HG02678 (cell line): ENCODE measurements at regions not wholly inside any gene's neighbourhood (a gene's known extent, or its start where the extent isn't known, plus 50 kb on each side); places are given as distances from the start of the nearest gene placed in this dataset.

Experiments used
- ATAC-seq: cut with Tn5 transposase; IDR thresholded peaks from one replicate; pipeline ENCODE4 v1.9.1; 2021; ENCODE audit warnings: mild to moderate bottlenecking, moderate library complexity; ENCODE audit not compliant: unreplicated experiment

- no peak for ATAC-seq
These were observed 54.8 kb downstream of the RTP5 start for GRCh38 chr2:241924069-241924908.

DNA sequence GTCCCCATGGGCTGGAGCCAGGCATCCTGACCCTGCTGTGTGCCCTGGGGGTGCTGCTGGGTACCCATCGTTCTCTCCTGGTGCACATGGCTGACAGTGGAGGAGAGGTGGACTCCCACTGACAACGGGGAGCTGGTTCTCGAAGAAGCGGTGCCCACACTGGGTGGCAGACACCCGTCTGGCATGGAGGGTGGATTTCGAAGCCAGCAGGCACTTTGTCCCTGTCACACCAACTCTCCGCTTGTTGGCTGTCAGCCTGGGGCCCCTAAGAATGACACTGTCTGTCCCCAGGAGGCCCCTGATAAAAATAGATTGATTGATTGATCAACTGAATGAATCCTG lies 55.4 kb downstream of the RTP5 start:
- no peak for ATAC-seq

DNA sequence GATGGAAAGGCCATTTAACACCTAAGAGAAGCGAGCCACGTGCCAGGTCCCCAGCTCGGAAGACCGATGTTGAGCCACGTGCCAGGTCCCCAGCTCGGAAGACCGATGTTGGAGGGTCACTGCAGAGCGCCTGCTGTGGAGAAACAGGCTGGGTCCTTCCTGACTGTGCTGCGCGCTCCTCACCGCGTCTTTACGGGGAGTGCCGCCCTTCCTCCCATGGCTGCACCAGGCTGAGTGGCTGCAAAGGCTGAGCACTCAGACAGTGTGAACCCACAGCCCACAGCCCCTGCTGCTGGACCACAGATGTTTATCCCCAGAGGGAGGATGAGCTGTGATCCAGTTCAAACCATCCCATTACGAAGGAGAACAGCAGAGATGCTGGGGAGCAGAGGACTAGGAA lies 55.7 kb downstream of the RTP5 start:
- no peak for ATAC-seq

GRCh38 chr2:241925821-241926441 lies 56.4 kb downstream of the RTP5 start:
- ATAC-seq, result no peak

- ATAC-seq, result no peak
These were observed 57.2 kb downstream of the RTP5 start for GRCh38 chr2:241926541-241927311.

GRCh38 chr2:241929551-241930490 lies 60.3 kb downstream of the RTP5 start:
- no peak for ATAC-seq

DNA sequence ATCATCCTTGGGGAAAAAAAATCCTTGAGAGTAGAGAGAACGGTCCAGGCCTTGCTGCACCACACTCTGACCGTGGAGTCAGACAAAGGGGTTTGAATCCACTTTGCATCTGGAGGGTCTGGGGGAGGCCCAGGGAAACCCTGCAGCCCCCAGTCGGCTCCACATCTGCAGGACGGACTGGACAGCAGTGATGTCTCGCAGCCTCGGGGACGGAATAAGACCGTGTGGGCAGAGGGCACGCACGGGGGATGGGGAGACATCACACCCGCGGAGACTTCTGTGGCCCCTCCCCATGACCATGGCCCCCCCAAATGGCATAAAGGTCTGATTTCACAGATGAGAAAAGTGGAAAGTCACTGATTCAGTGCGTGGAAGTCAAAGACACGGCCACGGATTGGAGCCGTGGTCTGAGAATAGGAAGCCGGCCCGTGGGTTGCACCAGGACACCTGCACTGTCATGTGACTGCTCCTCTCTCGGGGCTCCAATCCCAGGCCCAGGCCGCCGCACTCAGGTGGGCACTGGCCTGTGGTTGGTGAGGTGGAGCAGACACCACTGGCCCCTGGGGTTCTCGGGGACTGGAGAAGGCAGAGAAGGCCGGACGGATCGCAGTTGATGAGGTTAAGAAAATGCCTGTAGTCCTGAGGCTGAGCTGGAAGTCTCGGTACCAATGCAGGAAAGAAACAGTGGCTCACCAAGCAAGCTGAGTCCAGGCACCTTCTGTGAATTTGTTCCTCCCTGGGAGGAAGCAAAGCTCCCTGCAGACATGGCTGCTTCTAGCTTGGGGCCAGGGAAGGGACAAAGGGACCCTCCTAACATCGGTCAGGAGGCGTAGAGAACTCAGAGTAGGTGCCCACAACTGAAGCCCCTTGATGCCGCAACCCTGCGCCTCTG lies 61.8 kb downstream of the RTP5 start:
- no peak for ATAC-seq

- ATAC-seq, result no peak
These were observed 62.7 kb downstream of the RTP5 start for GRCh38 chr2:241931976-241932898.

DNA sequence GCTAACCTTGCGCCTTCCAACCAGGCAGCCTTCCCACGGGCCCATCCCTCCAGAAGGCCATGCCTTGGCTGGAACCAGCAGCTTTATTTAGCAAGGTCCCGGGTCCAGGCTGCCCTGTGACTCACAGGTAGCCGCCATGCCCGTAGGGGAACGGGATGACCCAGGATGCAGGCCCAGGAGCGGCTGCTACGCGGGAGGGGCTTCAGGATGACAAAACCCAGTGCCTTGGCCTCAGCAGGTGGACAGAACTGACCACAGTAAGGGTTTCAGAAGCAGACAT lies 63.3 kb downstream of the RTP5 start:
- ATAC-seq, result no peak

DNA sequence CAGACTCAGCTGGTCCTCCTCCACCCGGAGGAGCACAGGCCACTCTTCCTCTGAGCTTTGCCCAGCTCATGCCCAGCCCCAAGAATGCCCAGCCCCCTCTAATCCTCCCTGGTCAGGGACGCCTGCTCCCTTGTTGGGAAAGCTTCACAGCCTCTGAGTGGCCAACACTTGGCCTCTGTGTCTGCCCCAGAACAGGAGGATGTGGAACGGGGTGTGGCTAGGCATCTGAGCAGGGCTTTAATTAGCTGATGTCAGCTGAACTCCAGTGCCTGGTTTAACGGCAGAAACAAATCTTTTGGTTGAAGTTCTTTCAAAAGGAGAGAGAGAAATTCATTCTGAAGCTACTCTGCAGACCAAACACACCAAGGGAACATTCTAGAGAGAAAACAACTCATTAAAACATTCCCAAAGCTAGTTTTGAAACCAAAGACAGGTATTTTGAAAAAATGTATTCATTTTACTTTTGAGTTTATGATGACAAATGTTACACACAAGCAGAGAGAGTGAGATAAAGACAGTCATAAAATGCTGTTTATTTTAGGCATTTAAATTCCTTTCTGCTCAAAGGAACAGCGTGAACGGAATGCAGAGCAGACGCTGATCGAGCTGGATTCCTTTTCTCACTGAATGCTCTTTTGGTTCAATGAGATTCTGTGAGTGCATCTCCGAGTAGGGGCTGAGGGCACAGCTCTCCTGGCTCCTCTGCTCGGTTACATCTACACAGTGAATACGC lies 63.8 kb downstream of the RTP5 start:
- no peak for ATAC-seq

- no peak for ATAC-seq
These were observed 65.8 kb downstream of the RTP5 start for GRCh38 chr2:241935314-241935713.

DNA sequence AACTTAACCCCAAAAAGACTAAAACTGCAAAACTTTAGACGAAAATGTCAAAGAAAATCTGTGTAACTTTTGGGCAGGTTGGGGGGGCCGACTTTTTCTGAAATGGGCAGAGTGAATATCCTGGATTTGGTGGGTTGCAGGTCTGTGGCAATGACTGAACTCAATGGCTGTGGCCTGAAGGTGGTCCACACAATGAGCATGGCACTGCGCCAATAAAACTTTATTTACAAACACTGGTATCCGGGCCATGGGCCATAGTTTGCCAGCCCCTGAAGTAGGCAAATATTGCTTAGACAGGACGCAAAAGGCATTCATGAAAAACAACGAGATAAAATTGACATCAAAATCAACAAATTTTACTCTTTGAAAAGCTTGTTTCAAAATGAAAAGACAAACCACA lies 66.2 kb downstream of the RTP5 start:
- no peak for ATAC-seq

- no peak for ATAC-seq
These were observed 67.1 kb downstream of the RTP5 start for GRCh38 chr2:241936457-241937133.

- no peak for ATAC-seq
These were observed 67.8 kb downstream of the RTP5 start for GRCh38 chr2:241937297-241937696.

- ATAC-seq, result no peak
These were observed 70.0 kb downstream of the RTP5 start for GRCh38 chr2:241939541-241939940.

DNA sequence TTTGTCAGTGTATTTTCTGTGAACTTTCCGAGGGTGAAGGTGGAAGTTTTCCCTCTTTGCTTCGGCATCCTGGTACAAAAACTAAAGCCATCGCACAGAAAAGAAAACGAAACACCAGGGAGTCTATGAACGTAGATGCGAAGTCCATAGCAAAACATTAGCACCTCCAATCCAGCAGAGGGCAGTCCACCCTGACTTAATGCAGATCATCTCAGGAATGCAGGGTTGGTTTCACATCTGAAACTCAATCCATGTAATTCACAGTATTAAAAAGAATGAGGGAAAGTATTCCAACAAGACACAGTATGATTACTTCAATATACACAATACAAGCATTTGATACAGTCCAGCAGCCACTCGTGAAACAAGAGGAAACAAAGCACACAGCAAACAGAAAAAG lies 70.8 kb downstream of the RTP5 start:
- ATAC-seq, result no peak

DNA sequence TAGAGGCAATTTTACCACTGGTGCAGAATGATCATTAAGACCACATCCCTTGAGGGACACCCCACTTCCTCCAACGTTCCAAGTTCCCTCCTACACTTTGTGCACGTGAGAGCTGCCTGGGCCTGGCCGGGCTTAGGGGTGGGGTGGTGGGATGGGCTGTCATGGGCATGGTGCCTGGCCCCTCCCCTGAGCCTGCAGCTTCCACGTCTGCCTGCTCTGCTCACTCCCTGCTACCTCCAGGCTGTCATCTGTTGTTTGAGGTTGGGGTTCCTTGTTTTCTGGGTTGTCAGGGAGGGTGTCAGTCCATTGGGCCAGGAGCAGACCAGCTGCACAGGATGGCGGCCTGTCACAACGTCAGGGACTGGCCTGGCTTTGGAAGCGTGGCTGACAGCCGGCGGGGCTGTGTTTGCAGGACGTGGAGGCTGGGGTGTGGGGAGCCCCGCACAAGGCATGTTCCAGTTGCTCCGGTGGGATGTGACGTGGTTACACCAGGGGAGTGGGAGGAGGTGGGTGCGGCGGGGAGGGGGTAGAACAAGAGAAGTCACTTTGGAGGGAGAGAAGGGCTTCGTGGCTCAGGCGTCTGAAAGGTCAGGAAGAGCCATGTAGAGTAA lies 72.3 kb downstream of the RTP5 start:
- no peak for ATAC-seq
